HG03432 (cell line): ENCODE measurements at regions not wholly inside any gene's neighbourhood (a gene's known extent, or its start where the extent isn't known, plus 50 kb on each side); places are given as distances from the start of the nearest gene placed in this dataset.
"Not testable (repeated sequence)": the region's sequence is repeated elsewhere in the genome, so short reads cannot be mapped to it uniquely, and the experiment has no call there.

Experiments used
- ATAC-seq: cut with Tn5 transposase; IDR thresholded peaks from one replicate; pipeline ENCODE4 v1.9.1; 2021; ENCODE audit warnings: mild to moderate bottlenecking, moderate library complexity; ENCODE audit not compliant: unreplicated experiment

- ATAC-seq: not testable (repeated sequence)
Measured at GRCh38 chr9:18066608-18067007, 407.3 kb upstream of the ADAMTSL1 start.

GRCh38 chr9:18067548-18068120, 406.3 kb upstream of the ADAMTSL1 start:
- ATAC-seq: no peak

DNA sequence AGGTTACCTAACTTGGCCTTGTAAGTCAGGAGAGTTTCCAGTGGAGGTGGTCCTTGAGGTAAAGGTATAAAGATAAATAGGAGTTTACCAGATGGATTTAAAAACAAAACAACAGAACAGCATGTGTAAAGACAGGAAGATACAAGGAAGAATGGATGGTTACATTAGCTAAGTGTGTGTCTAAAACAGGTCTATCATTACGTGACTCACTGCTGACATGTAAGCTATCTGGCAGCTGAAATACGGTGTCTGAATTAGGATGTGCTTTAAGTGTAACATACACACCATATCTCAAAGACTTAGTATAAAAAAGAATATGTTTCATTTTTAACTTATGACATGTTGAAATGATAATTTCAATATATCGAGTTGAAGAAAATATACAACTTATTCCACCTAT, 405.1 kb upstream of the ADAMTSL1 start:
- no peak for ATAC-seq

DNA sequence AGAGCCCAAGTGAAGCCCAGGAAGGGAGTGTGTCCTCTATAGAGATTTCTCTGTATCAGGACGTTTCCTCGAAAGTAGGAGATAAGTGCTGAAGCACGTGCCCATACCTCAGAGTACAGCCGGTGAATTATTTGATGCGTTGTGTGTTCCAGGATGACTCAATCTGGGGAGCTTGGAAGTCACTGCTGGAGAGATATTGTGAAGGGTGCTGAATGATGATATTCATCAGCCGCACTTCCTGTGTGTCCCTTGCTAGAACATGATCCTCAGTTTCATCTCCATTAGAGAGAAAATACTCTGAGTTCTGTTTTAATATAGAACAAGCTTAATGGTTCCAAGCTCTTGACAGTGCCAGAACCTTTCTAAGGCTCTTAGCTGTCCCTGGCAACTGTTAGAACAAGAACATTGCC, 402.3 kb upstream of the ADAMTSL1 start:
- no peak for ATAC-seq

GRCh38 chr9:18073002-18073401, 401.0 kb upstream of the ADAMTSL1 start:
- ATAC-seq: no peak

DNA sequence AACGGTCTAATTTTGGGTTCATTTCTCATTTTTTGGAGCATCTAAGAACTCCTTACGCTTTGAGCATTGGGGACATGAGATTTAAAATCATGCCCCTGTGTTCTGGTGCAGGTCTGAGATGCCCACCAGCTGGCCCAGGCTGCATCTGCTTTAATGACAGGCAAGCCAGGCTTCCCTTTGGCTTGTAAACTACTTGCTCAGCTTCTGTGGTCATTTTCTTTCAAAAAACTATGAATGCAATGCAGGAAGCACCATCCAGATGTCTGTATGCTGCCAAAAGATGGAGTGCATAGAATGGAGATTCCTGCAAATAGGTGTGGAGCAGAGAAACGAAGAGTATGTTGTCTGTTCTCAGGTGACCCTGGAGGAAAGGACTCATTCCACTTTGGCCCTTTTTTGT, 399.9 kb upstream of the ADAMTSL1 start:
- no peak for ATAC-seq

- ATAC-seq: no peak
Measured at GRCh38 chr9:18075253-18075952, 398.6 kb upstream of the ADAMTSL1 start.

GRCh38 chr9:18077941-18078678, 395.8 kb upstream of the ADAMTSL1 start:
- ATAC-seq: no peak

GRCh38 chr9:18092138-18092537, 381.8 kb upstream of the ADAMTSL1 start:
- ATAC-seq: no peak

- ATAC-seq: no peak
Measured at GRCh38 chr9:18106006-18106560, 367.9 kb upstream of the ADAMTSL1 start.

GRCh38 chr9:18109675-18110074, 364.3 kb upstream of the ADAMTSL1 start:
- no peak for ATAC-seq

DNA sequence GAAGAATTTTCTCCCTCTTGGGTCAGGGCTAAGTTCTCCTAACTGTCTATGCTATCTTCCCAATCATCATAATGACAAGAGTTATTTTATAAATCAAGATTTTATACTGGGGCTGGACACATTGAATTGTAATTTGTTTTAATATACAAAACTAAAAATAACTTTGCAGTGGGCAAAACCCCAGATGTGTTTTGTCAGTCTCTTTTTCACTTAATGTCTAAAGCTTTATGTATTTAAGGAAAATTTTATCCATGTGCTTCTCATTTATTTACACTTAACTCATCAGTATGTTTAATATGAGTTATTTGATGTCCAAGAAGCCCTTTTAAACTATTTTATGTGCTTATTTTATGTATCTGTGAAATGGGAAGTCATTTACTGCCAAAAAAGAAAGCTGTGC, 362.8 kb upstream of the ADAMTSL1 start:
- no peak for ATAC-seq

- no peak for ATAC-seq
Measured at GRCh38 chr9:18114559-18115475, 359.1 kb upstream of the ADAMTSL1 start.

GRCh38 chr9:18118268-18118667, 355.7 kb upstream of the ADAMTSL1 start:
- no peak for ATAC-seq

DNA sequence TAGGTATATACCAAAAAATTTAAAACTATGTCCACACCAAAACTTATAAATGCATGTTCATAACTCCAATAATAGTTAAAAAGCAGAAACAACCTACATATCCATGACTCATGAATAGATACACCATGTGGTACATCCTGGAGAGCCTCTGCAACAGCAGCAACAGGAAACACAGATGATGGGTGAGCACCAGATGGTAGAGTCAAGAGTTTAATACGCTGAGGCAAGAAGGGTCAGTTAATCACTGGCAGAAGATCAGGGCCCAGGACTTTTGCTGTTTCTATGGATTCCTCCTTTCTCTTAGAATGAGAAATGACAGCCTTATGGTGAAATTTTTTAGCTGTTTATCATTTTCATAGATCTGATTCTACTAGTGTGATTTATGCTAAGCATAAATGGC, 351.8 kb upstream of the ADAMTSL1 start:
- no peak for ATAC-seq

GRCh38 chr9:18124760-18125159, 349.2 kb upstream of the ADAMTSL1 start:
- no peak for ATAC-seq

DNA sequence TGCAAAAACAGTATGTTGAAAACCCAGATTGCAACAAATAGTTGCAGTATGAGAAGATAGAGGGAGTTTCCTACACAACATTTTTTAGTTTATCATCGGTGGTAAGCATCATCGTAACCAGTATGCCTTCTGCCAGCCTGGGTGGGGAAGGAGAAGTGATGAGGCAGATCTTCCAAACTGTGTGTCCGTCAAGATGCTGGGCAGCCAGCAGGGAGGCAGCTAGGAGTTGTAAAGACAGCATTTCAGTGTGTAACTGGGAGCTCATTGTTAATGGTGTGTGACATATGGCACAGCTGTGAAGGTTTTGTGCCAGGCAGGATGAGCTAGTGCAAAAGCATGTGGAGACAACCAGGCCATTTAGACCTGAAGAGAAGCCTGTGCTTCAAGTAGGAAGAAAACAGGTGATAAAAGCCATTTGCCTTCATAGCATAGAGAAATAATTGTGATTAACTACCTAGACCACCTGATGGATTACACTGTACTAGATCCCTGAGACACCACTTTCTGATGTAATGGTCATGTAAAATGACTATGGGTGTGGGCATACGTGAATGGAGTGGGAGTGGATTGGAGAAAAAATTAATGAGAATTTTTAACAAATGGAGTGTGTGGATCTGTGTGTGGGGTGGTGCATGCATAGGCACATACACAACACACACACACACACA, 347.0 kb upstream of the ADAMTSL1 start:
- no peak for ATAC-seq

- no peak for ATAC-seq
Measured at GRCh38 chr9:18127499-18127875, 346.5 kb upstream of the ADAMTSL1 start.

DNA sequence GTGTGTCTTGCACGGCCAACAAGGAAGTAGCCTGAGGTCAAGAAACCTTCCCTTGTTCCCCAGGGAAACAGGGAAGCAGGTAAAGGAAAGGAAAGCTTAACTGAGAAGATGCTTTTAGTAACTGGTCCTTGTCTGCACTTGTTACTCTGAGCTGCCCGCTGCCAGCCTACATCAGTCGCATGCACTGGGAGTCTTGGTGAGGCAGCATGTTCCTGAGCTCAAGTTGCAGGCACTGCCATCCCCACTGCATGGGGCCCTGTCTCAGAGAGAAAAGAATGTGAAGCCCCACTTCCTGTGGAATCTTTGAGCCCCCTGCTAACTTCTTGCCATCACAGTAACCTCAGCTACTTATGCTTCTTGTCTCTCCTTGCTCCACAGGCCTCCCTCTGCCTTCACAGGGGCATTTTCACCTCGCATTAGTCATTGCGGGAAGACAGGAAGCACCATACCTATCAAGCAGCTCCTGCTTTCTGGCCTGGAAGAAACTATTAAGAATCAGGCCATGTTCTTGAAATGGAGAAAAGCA, 344.1 kb upstream of the ADAMTSL1 start:
- ATAC-seq: no peak

DNA sequence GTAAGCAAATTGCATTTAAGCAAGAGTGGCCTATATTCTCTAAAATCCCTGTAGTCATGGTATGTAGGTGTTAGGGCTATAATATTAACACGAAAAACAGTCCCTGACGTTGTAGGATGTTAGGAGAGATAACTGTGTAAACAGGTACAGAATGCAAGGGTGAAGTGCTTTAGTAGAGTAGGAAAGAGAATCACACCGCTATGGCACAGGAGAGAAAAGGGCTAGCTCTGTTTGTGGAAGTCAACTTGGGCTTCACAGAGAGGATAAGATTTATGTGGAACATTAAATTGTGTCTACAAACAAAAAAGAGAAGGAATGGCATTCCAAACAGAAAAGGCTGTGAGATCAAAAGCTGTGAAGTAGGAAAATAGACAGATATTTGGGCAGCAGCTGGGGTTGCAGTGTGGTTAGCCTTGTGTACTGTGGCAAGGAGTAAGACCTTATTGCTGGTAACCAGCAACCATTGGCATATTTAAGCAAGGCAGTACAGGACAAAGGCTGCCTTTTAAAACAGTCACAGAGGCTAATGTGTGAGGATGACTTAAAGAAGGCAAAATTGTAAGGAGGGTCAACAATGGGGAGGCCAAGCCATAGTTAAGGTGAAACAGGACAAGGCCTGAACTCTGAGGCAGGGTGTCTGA, 337.5 kb upstream of the ADAMTSL1 start:
- no peak for ATAC-seq
